K562 (cell line): ENCODE measurements at regions not wholly inside any gene's neighbourhood (a gene's known extent, or its start where the extent isn't known, plus 50 kb on each side); places are given as distances from the start of the nearest gene placed in this dataset.

Experiments used
- ADNP ChIP-seq: fragments of 200-800 bp; sonication (Bioruptor generic); IDR thresholded peaks from 2 replicates; pipeline ENCODE4 v1.6.1; 2016; ENCODE audit warnings: missing genetic modification characterization, missing compliant biosample characterization
- ARID4B ChIP-seq: sonication (generic); formaldehyde crosslinking; IDR thresholded peaks from 2 replicates; pipeline ENCODE4 v1.8.0; 2022; ENCODE audit warnings: mild to moderate bottlenecking, missing genetic modification reagents
- CC2D1A ChIP-seq: fragments of 450-650 bp; IDR thresholded peaks from 2 replicates; pipeline ENCODE4 v1.6.1; 2017; ENCODE audit warnings: mild to moderate bottlenecking
- HDAC1 ChIP-seq, 2 experiments: fragments of 450-650 bp; IDR thresholded peaks; 2 replicates each; pipeline ENCODE4 v1.6.1; 2016 to 2017; ENCODE audit warnings: inconsistent platforms in 1 of 2, mild to moderate bottlenecking in 1 of 2, moderate library complexity in 1 of 2
- HMG20A ChIP-seq: fragments of 450-650 bp; formaldehyde crosslinking; conservative IDR thresholded peaks from 2 replicates; pipeline ENCODE4 v1.4.0; 2020; ENCODE audit warnings: mild to moderate bottlenecking, mixed read lengths
- HMGN3 ChIP-seq: IDR thresholded peaks from 2 replicates; pipeline ENCODE4 v1.6.1; 2011; ENCODE audit warnings: borderline replicate concordance, low read depth, mild to moderate bottlenecking, mixed read lengths, low read length; ENCODE audit not compliant: insufficient read length; ENCODE audit errors: extremely low read depth
- LARP7 ChIP-seq: fragments of 450-650 bp; IDR thresholded peaks from 2 replicates; pipeline ENCODE4 v1.6.1; 2016
- MXD1 ChIP-seq: fragments of 250-450 bp; sonication (Bioruptor Pico); IDR thresholded peaks from 2 replicates; pipeline ENCODE4 v1.8.0; 2021; ENCODE audit warnings: borderline replicate concordance, mild to moderate bottlenecking, moderate library complexity; ENCODE audit not compliant: poor library complexity, severe bottlenecking
- NR2C1 ChIP-seq, 2 experiments: fragments of 450-650 bp; IDR thresholded peaks; 2 replicates each; pipeline ENCODE4 v1.6.1; 2017; ENCODE audit warnings: mild to moderate bottlenecking in 2 of 2, antibody characterized with exemption in 1 of 2, inconsistent platforms in 1 of 2, missing compliant biosample characterization in 1 of 2, missing genetic modification characterization in 1 of 2
- PCBP2 ChIP-seq: fragments of 200-400 bp; formaldehyde crosslinking; IDR thresholded peaks from 2 replicates; pipeline ENCODE4 v1.6.1; 2018; ENCODE audit warnings: low read length, low read depth, mild to moderate bottlenecking, moderate library complexity; ENCODE audit not compliant: poor library complexity, severe bottlenecking
- POLR2B ChIP-seq: fragments of 450-650 bp; IDR thresholded peaks from 2 replicates; pipeline ENCODE4 v1.6.1; 2018; ENCODE audit warnings: low read depth; ENCODE audit not compliant: partially characterized antibody
- ZBTB43 ChIP-seq: sonication (generic); formaldehyde crosslinking; IDR thresholded peaks from 2 replicates; pipeline ENCODE4 v1.8.0; 2023; ENCODE audit warnings: mild to moderate bottlenecking, missing genetic modification reagents
- ZNF143 ChIP-seq: sonication (generic); formaldehyde crosslinking; IDR thresholded peaks from 2 replicates; pipeline ENCODE4 v1.9.0; 2022; ENCODE audit warnings: mild to moderate bottlenecking, missing genetic modification reagents
- ZNF280A ChIP-seq: fragments of 450-650 bp; IDR thresholded peaks from 2 replicates; pipeline ENCODE4 v1.6.1; 2018; ENCODE audit warnings: mild to moderate bottlenecking, low read depth; ENCODE audit not compliant: partially characterized antibody
- ZNF551 ChIP-seq: fragments of 250-450 bp; sonication (Bioruptor Pico); IDR thresholded peaks from 2 replicates; pipeline ENCODE4 v1.5.0; 2021; ENCODE audit warnings: mild to moderate bottlenecking, moderate library complexity
- ZNF695 ChIP-seq: fragments of 450-650 bp; formaldehyde crosslinking; IDR thresholded peaks from 2 replicates; pipeline ENCODE4 v1.4.0; 2020; ENCODE audit warnings: mild to moderate bottlenecking, moderate library complexity
- ZNF75A ChIP-seq: fragments of 450-650 bp; formaldehyde crosslinking; IDR thresholded peaks from 2 replicates; pipeline ENCODE4 v1.4.0; 2020; ENCODE audit warnings: mild to moderate bottlenecking
- ZNF785 ChIP-seq: fragments of 250-450 bp; sonication (Bioruptor Pico); IDR thresholded peaks from 2 replicates; pipeline ENCODE4 v1.4.0; 2020; ENCODE audit warnings: mild to moderate bottlenecking

- TF ChIP-seq ARID4B (CRISPR knock-in tag): no peak
- no peak for TF ChIP-seq ADNP (tag)
- TF ChIP-seq POLR2B: no peak
- no peak for TF ChIP-seq CC2D1A
- TF ChIP-seq MXD1 (CRISPR knock-in tag): no peak
- no peak for TF ChIP-seq ZBTB43 (CRISPR knock-in tag)
- TF ChIP-seq HDAC1 (IDR thresholded peaks at IDR 0.05): peak in 1 of 2 experiments; percentile 80; a peak in 1 of 4 replicates
- TF ChIP-seq HMG20A: no peak
- TF ChIP-seq ZNF695 (CRISPR knock-in tag): no peak
- no peak for TF ChIP-seq ZNF75A (CRISPR knock-in tag)
- no peak for TF ChIP-seq NR2C1 (IDR thresholded peaks at IDR 0.05)
- TF ChIP-seq NR2C1 (tag; IDR thresholded peaks at IDR 0.05): no peak
- no peak for TF ChIP-seq ZNF551 (CRISPR knock-in tag)
- no peak for TF ChIP-seq PCBP2
- TF ChIP-seq ZNF143 (CRISPR knock-in tag): no peak
- TF ChIP-seq ZNF280A: no peak
- TF ChIP-seq LARP7: no peak
- TF ChIP-seq HMGN3: no peak
- TF ChIP-seq ZNF785: no peak
These were observed 666.9 kb upstream of the KLF4 start (continued) for GRCh38 chr9:108156270-108156998.
